ENCODE measurements at regions not wholly inside any gene's neighbourhood (a gene's known extent, or its start where the extent isn't known, plus 50 kb on each side); places are given as distances from the start of the nearest gene placed in this dataset.
"Not testable (repeated sequence)": the region's sequence is repeated elsewhere in the genome, so short reads cannot be mapped to it uniquely, and the experiment has no call there.

- intact Hi-C loops (cut with micrococcal nuclease); H3K36me3 Mint-ChIP-seq (ENCODE audit: low read depth); DNase-seq; H3K27ac Mint-ChIP-seq; H3K9me3 Mint-ChIP-seq; H3K27me3 Mint-ChIP-seq; H3K4me3 Mint-ChIP-seq; H3K4me1 Mint-ChIP-seq: not testable (repeated sequence)
Observed at GRCh38 chr4:3919509-3919908, 153.3 kb downstream of the ADRA2C start.

- intact Hi-C loops (cut with micrococcal nuclease); H3K27me3 Mint-ChIP-seq; DNase-seq; H3K4me1 Mint-ChIP-seq; H3K4me3 Mint-ChIP-seq; H3K36me3 Mint-ChIP-seq (ENCODE audit: low read depth); H3K27ac Mint-ChIP-seq; H3K9me3 Mint-ChIP-seq: not testable (repeated sequence)
Observed at GRCh38 chr4:3921902-3922301, 155.7 kb downstream of the ADRA2C start.

DNA sequence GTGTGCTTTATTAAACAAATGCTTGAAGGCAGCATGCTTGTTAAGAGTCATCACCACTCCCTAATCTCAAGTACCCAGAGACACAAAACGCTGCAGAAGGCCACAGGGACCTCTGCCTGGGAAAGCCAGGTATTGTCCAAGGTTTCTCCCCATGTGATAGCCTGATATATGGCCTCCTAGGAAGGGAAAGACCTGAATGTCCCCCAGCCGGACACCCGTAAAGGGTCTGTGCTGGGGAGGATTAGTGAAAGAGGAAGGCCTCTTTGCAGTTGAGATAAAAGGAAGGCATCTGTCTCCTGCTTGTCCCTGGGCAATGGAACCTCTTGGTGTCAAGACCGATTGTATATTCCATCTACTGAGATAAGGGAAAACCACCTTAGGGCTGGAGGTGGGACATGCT lies 159.7 kb downstream of the ADRA2C start:
- H3K9me3 Mint-ChIP-seq; H3K27ac Mint-ChIP-seq; DNase-seq; H3K36me3 Mint-ChIP-seq (ENCODE audit: low read depth); H3K4me3 Mint-ChIP-seq; intact Hi-C loops (cut with micrococcal nuclease); H3K4me1 Mint-ChIP-seq: not testable (repeated sequence)
- H3K27me3 Mint-ChIP-seq = peaks cover 17% of the 10 kb centered on the region

DNA sequence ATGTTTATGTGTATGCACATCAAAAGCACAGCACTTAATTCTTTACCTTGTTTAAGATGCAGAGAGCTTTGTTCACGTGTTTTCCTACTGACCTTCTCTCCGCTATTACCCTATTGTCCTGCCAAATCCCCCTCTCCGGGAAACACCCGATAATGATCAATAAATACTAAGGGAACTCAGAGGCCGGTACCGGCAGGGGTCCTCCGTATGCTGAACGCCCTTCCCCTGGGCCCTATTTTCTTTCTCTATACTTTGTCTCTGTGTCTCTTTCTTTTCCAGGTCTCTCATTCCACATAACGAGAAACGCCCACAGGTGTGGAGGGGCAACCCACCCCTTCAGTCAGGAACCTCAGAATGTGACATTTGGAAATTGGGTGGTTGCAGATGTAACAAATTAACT lies 160.1 kb downstream of the ADRA2C start:
- H3K4me1 Mint-ChIP-seq; DNase-seq; intact Hi-C loops (cut with micrococcal nuclease); H3K27ac Mint-ChIP-seq; H3K9me3 Mint-ChIP-seq; H3K4me3 Mint-ChIP-seq; H3K36me3 Mint-ChIP-seq (ENCODE audit: low read depth): not testable (repeated sequence)
- peaks cover 17% of the 10 kb centered on the region for H3K27me3 Mint-ChIP-seq

- H3K4me3 Mint-ChIP-seq; intact Hi-C loops (cut with micrococcal nuclease); H3K9me3 Mint-ChIP-seq; H3K4me1 Mint-ChIP-seq; H3K36me3 Mint-ChIP-seq (ENCODE audit: low read depth); DNase-seq; H3K27ac Mint-ChIP-seq: not testable (repeated sequence)
- H3K27me3 Mint-ChIP-seq = peaks cover 17% of the 10 kb centered on the region
Observed at GRCh38 chr4:3926969-3927755, 161.0 kb downstream of the ADRA2C start.

DNA sequence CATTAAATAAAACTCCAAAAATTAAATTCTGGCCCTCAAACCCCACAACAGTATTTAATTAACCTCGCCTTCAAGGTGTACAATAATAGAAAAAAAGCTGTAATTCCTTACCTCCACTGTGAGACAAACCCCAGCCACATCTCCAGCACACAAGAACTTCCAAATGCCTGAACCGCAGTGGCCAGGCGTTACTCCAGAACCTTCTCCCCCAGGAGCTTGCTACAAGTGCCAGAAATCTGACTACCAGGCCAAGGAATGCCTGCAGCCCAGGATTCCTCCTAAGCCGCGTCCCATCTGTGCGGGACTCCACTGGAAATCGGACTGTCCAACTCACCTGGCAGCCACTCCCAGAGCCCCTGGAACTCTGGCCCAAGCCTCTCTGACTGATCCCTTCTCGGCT lies 163.2 kb downstream of the ADRA2C start:
- H3K36me3 Mint-ChIP-seq (ENCODE audit: low read depth); H3K4me3 Mint-ChIP-seq; intact Hi-C loops (cut with micrococcal nuclease); H3K27ac Mint-ChIP-seq; DNase-seq; H3K9me3 Mint-ChIP-seq; H3K4me1 Mint-ChIP-seq: not testable (repeated sequence)
- H3K27me3 Mint-ChIP-seq = peaks cover 17% of the 10 kb centered on the region

DNA sequence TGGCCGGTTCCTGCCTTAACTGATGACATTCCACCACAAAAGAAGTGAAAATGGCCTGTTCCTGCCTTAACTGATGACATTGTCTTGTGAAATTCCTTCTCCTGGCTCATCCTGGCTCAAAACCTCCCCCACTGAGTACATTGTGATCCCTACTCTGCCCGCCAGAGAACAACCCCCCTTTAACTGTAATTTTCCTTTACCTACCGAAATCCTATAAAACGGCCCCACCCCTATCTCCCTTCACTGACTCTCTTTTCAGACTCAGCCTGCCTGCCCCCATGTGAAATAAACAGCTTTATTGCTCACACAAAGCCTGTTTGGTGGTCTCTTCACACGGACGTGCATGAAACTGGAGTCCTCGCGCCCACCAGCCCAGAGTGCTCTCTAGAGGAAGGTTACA lies 166.5 kb downstream of the ADRA2C start:
- DNase-seq; H3K36me3 Mint-ChIP-seq (ENCODE audit: low read depth); H3K27ac Mint-ChIP-seq; intact Hi-C loops (cut with micrococcal nuclease); H3K4me3 Mint-ChIP-seq; H3K9me3 Mint-ChIP-seq; H3K4me1 Mint-ChIP-seq: not testable (repeated sequence)
- peaks cover 13% of the 10 kb centered on the region for H3K27me3 Mint-ChIP-seq

GRCh38 chr4:3935406-3935805 lies 169.2 kb downstream of the ADRA2C start:
- H3K4me1 Mint-ChIP-seq; H3K36me3 Mint-ChIP-seq (ENCODE audit: low read depth); DNase-seq; H3K4me3 Mint-ChIP-seq; H3K27ac Mint-ChIP-seq; H3K27me3 Mint-ChIP-seq; intact Hi-C loops (cut with micrococcal nuclease); H3K9me3 Mint-ChIP-seq: not testable (repeated sequence)

DNA sequence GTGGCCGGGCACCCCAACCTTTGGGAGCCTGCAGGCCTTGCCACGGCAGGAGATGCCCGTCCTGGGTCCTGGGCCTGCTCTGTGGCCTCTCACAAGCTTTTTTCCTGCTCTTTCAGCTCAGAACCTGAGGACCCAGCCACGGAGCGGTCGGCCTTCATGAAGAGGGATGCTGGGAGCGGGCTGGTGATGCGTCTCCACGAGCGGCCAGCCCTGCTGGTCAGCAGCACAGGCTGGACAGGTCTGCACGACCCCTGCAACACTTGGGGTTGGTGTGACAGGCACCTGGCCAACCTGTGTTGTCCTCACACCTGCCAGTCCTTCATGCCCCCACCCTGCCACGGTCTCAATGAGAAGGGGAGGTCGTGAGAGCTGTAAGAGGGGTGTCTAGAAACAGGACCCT lies 170.0 kb downstream of the ADRA2C start:
- H3K36me3 Mint-ChIP-seq (ENCODE audit: low read depth) = no peaks in the 10 kb centered on the region

DNA sequence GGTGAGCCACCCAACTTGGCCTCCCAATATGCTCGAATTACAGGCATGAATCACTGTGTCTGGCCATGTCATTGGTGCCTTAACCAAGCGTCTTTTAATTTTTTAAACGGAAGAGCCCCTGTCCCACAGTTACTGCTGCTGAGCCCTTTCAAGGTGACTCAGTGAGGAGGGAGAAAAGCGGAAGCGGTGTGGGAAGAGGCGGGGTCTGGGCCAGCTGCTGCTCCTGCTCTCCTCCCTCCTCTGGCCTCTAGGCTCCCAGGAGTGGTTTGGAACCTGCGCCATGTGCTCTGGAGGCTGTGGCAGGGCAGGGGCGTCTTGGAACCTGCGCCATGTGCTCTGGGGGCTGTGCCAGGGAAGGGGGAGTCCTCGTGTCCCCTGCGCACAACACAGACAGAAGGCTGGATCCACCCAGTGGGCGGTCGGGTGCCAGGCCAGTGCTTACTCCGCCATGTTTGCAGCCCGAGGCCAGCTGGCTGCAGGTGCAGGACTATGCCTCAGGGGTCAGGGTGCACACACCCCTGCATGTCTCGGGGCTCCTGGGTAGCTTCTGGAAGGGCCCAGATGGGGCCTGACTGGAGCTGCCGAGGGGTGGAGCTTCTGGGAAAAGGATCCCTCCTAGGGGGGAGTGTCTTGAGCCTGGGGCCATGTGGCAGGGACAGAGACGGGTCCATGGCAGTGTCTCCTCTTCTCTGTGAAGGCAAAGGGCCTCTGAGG lies 171.8 kb downstream of the ADRA2C start:
- DNase-seq = peak; percentile 65

More for the DNA sequence above, 170.0 kb downstream of the ADRA2C start:
- DNase-seq = no peak
- peaks cover 2% of the 10 kb centered on the region for H3K4me1 Mint-ChIP-seq
- intact Hi-C loops (cut with micrococcal nuclease) = no loop called here
- H3K9me3 Mint-ChIP-seq = no peaks in the 10 kb centered on the region
- no peaks in the 10 kb centered on the region for H3K27me3 Mint-ChIP-seq
- no peak overlapping the region for H3K4me3 Mint-ChIP-seq
- no peak overlapping the region for H3K27ac Mint-ChIP-seq

DNA sequence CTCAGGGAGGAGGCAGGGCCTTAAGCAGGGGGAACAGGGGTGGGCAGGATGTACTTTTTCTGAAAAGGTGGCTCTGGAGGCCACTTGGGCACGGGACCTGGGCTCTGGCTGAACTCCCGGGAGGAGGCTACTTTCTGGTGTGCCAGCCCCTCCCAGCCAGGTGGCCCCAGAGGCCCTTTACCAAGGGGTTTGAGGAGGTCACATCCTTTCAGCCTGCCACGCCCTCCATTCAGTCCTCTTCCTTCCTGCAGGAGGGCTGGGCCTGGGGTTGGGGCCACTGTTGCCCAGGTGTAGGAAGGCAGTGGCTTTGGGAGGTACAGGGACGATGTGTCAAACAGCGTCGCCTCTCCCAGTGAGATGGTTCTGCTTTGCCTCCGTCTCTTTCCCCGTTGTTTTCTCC lies 172.5 kb downstream of the ADRA2C start:
- H3K4me3 Mint-ChIP-seq; intact Hi-C loops (cut with micrococcal nuclease); H3K4me1 Mint-ChIP-seq; H3K27ac Mint-ChIP-seq; H3K36me3 Mint-ChIP-seq (ENCODE audit: low read depth); H3K9me3 Mint-ChIP-seq; H3K27me3 Mint-ChIP-seq; DNase-seq: not testable (repeated sequence)

More for the DNA sequence above, 171.8 kb downstream of the ADRA2C start:
- intact Hi-C loops (cut with micrococcal nuclease); H3K27me3 Mint-ChIP-seq; H3K9me3 Mint-ChIP-seq; H3K27ac Mint-ChIP-seq; H3K36me3 Mint-ChIP-seq (ENCODE audit: low read depth); H3K4me1 Mint-ChIP-seq: not testable (repeated sequence)
- peak overlapping the region; percentile 19 for H3K4me3 Mint-ChIP-seq

DNA sequence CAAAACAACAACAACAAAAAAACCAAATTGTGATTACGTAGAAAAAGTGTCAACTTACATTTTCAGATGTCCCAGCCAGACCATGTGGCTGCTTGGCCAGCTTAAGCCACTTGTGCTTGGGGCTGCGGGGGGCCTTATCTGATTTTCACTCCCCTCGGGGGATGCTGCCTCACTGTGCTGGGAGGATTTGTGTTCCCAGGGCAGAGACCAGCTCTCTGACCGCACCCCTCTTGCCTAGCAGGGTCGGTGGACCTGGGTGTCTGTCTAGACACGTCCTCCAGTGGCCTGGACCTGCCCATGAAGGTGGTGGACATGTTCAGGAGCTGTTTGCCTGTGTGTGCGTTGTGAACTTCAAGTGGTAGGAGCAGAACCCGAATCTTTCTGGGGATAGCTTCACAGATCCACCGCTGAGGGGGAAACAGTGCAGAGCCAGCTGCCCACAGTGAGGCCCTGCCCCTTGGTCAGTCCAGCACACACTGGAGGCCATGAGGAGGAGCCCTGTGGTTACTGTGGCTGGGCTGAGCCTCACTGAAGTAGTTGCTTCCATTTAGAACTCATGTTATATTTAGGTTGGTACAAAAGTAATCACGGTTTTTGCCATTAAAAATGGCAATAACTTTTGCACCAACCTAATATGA lies 173.9 kb downstream of the ADRA2C start:
- H3K27me3 Mint-ChIP-seq; H3K4me1 Mint-ChIP-seq; H3K36me3 Mint-ChIP-seq (ENCODE audit: low read depth); DNase-seq; H3K27ac Mint-ChIP-seq; H3K4me3 Mint-ChIP-seq; intact Hi-C loops (cut with micrococcal nuclease); H3K9me3 Mint-ChIP-seq: not testable (repeated sequence)

GRCh38 chr4:3941735-3942522 lies 175.7 kb downstream of the ADRA2C start:
- DNase-seq; H3K4me3 Mint-ChIP-seq; H3K27ac Mint-ChIP-seq; H3K36me3 Mint-ChIP-seq (ENCODE audit: low read depth); H3K4me1 Mint-ChIP-seq; intact Hi-C loops (cut with micrococcal nuclease); H3K9me3 Mint-ChIP-seq; H3K27me3 Mint-ChIP-seq: not testable (repeated sequence)

DNA sequence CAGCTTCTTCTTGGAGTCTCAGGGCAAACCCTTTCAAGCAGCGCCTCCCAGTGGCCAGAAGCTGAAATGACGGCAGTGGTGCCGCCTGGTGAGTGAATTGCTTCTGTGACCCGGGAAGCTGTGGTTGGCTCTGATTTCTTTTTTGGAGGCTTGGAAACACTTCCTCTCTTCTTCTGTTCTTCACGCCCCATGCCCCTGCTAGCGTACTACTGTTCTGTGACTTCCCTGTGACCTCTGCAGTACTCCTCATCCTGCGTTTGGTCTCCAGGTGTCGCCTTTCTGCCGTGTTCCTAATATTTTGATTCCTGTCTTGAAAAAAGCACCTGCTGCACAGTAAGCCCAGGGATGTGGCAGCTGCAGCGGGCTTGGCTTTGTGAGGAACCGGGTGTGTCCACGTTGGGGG lies 176.4 kb downstream of the ADRA2C start:
- H3K4me1 Mint-ChIP-seq; H3K9me3 Mint-ChIP-seq; H3K27me3 Mint-ChIP-seq; H3K36me3 Mint-ChIP-seq (ENCODE audit: low read depth); H3K27ac Mint-ChIP-seq; H3K4me3 Mint-ChIP-seq; intact Hi-C loops (cut with micrococcal nuclease): not testable (repeated sequence)
- DNase-seq = peak; percentile 90
